ENCODE measurements at regions not wholly inside any gene's neighbourhood (a gene's known extent, or its start where the extent isn't known, plus 50 kb on each side); places are given as distances from the start of the nearest gene placed in this dataset.

DNA sequence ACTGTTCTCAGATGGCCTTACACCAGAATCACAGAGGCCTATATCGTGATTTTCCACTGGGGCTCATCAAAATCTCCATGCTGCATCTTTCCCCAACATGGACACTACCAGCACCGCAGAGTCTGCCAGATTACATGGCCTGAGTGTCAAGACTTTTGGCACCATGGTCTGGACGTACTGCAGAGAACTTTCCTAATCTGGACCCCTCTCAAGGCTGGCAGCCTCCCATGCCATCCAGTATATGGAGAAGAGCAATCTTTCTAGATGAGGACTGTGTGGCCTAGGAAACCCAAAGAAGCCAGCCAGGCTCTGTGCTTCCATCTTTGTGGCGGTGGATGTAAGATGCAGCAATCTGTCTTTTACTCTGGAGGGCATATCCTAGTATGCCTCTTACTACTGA lies 139.2 kb downstream of the ADAMTS15 start:
- TF ChIP-seq, protein P1, sequence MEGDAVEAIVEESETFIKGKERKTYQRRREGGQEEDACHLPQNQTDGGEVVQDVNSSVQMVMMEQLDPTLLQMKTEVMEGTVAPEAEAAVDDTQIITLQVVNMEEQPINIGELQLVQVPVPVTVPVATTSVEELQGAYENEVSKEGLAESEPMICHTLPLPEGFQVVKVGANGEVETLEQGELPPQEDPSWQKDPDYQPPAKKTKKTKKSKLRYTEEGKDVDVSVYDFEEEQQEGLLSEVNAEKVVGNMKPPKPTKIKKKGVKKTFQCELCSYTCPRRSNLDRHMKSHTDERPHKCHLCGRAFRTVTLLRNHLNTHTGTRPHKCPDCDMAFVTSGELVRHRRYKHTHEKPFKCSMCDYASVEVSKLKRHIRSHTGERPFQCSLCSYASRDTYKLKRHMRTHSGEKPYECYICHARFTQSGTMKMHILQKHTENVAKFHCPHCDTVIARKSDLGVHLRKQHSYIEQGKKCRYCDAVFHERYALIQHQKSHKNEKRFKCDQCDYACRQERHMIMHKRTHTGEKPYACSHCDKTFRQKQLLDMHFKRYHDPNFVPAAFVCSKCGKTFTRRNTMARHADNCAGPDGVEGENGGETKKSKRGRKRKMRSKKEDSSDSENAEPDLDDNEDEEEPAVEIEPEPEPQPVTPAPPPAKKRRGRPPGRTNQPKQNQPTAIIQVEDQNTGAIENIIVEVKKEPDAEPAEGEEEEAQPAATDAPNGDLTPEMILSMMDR (conservative IDR thresholded peaks at IDR 0.05): no peak
- no peak for TF ChIP-seq ZFX (IDR thresholded peaks at IDR 0.05)

Measured in C4-2B (cell line).